Parathyroid adenoma (tissue), 2 donors: ENCODE measurements at regions not wholly inside any gene's neighbourhood (a gene's known extent, or its start where the extent isn't known, plus 50 kb on each side); places are given as distances from the start of the nearest gene placed in this dataset.

Experiments used
- H2AFZ ChIP-seq: fragments of 300-600 bp; sonication (generic); one replicate; pipeline ENCODE4 v1.7.0; 2017; ENCODE audit warnings: antibody characterized with exemption, mild to moderate bottlenecking
- H3K27ac ChIP-seq: fragments of 300-600 bp; sonication (generic); one replicate; pipeline ENCODE4 v1.7.0; 2017
- H3K27me3 ChIP-seq: fragments of 300-600 bp; sonication (generic); one replicate; pipeline ENCODE4 v1.7.0; 2017; ENCODE audit warnings: low read length; ENCODE audit not compliant: control insufficient read depth, insufficient read depth
- H3K36me3 ChIP-seq: fragments of 300-600 bp; sonication (generic); one replicate; pipeline ENCODE4 v1.7.0; 2017; ENCODE audit warnings: low read length; ENCODE audit not compliant: control insufficient read depth, insufficient read depth
- H3K4me1 ChIP-seq: fragments of 300-600 bp; sonication (generic); one replicate; pipeline ENCODE4 v1.7.0; 2017; ENCODE audit warnings: control low read depth
- H3K4me2 ChIP-seq: fragments of 300-600 bp; sonication (generic); one replicate; pipeline ENCODE4 v1.7.0; 2017; ENCODE audit warnings: low read length
- H3K4me3 ChIP-seq: fragments of 300-600 bp; sonication (generic); one replicate; pipeline ENCODE4 v1.7.0; 2017; ENCODE audit warnings: low read depth, low read length
- H3K79me2 ChIP-seq: fragments of 300-600 bp; sonication (generic); one replicate; pipeline ENCODE4 v1.7.0; 2017; ENCODE audit warnings: control low read depth
- H3K9ac ChIP-seq: fragments of 300-600 bp; sonication (generic); one replicate; pipeline ENCODE4 v1.7.0; 2017; ENCODE audit warnings: mild to moderate bottlenecking
- H3K9me3 ChIP-seq: fragments of 300-600 bp; sonication (generic); one replicate; pipeline ENCODE4 v1.7.0; 2017; ENCODE audit warnings: low read length; ENCODE audit not compliant: control insufficient read depth
- TF ChIP-seq, protein P1 (sequence below): fragments of 300-600 bp; sonication (generic); IDR thresholded peaks from one replicate; pipeline ENCODE4 v1.7.0; 2017; ENCODE audit warnings: antibody characterized with exemption, mild to moderate bottlenecking
- donor health status: primary hyperparathyroidism.

DNA sequence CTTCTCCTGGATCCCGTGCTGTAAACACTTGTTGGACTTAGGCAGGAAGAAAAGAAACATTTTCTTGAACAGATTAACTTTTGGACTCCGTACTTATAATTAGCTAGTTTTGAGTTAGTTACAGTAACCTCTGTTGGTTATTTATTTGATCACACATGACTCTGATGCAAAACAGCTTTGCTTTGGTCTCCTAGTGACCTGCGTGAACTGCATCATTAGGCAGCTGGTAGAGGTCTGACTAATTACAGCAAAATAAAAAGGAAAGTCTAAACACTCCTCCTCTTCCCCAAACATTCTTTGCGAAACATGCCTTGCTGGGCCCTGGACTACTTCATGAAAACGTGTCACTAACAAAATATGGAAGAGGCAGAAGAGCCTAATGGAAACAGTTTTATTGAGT lies 61.1 kb upstream of the ZFP64 start:
- no peak overlapping the region for H3K4me2 ChIP-seq
- H3K36me3 ChIP-seq, result no peaks in the 10 kb centered on the region
- H3K4me3 ChIP-seq, result no peak overlapping the region
- no peaks in the 10 kb centered on the region for H3K79me2 ChIP-seq
- H3K4me1 ChIP-seq, result no peaks in the 10 kb centered on the region
- no peak overlapping the region for H2AFZ ChIP-seq
- no peak overlapping the region for H3K9ac ChIP-seq
- no peaks in the 10 kb centered on the region for H3K9me3 ChIP-seq
- TF ChIP-seq, protein P1, sequence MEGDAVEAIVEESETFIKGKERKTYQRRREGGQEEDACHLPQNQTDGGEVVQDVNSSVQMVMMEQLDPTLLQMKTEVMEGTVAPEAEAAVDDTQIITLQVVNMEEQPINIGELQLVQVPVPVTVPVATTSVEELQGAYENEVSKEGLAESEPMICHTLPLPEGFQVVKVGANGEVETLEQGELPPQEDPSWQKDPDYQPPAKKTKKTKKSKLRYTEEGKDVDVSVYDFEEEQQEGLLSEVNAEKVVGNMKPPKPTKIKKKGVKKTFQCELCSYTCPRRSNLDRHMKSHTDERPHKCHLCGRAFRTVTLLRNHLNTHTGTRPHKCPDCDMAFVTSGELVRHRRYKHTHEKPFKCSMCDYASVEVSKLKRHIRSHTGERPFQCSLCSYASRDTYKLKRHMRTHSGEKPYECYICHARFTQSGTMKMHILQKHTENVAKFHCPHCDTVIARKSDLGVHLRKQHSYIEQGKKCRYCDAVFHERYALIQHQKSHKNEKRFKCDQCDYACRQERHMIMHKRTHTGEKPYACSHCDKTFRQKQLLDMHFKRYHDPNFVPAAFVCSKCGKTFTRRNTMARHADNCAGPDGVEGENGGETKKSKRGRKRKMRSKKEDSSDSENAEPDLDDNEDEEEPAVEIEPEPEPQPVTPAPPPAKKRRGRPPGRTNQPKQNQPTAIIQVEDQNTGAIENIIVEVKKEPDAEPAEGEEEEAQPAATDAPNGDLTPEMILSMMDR, result no peak
- H3K27ac ChIP-seq, result no peak overlapping the region
- H3K27me3 ChIP-seq, result no peaks in the 10 kb centered on the region

DNA sequence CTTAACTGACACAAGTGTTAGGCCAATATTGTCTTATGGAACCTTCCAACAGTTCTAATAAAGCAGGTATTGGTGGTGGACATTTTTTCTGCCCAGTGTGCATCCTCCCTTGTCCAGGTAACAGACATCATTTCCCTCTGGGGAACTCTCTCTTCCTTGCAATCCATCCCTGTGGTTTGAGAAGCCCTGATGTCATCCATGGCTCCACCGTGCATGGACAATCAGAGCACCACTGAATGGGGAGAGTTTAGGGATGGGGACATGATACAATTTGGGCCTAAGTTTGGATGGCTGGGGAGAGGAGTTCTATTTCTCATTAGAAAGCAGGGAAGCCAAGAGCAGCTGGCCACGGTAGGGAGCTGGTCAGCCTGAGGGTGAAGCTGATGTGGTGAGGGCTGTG lies 60.2 kb upstream of the ZFP64 start:
- TF ChIP-seq, protein P1, result no peak
- H3K27ac ChIP-seq, result no peak overlapping the region
- H3K4me1 ChIP-seq, result no peaks in the 10 kb centered on the region
- H3K9ac ChIP-seq, result no peak overlapping the region
- no peaks in the 10 kb centered on the region for H3K36me3 ChIP-seq
- no peaks in the 10 kb centered on the region for H3K9me3 ChIP-seq
- no peak overlapping the region for H3K4me3 ChIP-seq
- H3K4me2 ChIP-seq, result no peak overlapping the region
- no peaks in the 10 kb centered on the region for H3K27me3 ChIP-seq
- H2AFZ ChIP-seq, result no peak overlapping the region
- no peaks in the 10 kb centered on the region for H3K79me2 ChIP-seq

DNA sequence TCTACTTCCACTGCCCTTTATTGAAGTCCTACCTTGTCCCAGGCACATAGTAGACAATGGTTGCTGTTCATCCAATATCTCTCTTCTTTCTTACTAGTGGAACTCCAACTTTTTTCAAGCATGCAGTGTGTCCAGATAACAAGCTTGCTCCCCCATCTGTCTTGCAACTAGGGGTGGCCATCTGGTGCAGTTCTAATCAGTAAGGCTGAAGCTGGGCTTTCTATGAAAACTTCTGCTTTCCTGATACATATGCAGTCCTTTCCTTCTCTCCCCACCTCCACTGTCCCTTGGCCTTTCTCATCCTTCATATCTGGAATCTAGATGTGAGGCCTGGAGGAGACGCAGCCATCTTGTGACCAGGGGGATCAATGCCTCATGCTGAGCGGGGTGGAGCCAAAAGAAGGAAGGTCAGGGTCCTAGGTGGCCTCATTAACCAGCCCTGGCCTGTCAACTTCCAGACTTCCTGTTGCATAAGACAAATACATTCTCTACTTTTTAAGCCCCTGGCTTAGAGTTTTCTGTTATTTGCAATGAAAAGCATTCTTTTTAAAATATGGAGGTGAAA lies 59.6 kb upstream of the ZFP64 start:
- Histone ChIP-seq H3K36me3 (no peaks in the 10 kb centered on the region), H3K4me1 (no peaks in the 10 kb centered on the region), H3K27me3 (no peaks in the 10 kb centered on the region), H3K9me3 (no peaks in the 10 kb centered on the region), H2AFZ (no peak overlapping the region), H3K9ac (no peak overlapping the region), H3K79me2 (no peaks in the 10 kb centered on the region), H3K4me2 (no peak overlapping the region), H3K27ac (no peak overlapping the region), H3K4me3 (no peak overlapping the region)
- TF ChIP-seq, protein P1, result no peak

DNA sequence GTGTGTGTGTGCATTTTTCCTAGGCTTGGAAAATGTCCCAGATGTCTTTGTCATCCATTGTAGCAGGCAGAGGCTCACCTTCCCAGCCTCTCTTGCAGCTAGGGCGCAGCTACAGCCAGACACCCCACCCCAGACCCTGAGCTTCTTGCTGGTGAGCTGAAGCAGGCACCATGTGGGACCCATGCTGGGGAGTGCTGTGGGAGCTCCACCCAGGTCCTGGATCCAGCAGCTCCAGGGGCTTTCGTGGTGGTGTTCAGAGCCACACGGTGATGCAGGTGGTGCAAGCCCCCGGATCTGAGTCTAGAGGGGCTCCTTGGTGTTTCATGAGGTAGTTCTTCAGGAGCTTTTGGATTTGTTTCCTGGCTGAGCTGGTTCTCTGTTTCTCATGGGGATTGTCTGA lies 56.0 kb upstream of the ZFP64 start:
- no peaks in the 10 kb centered on the region for H3K36me3 ChIP-seq
- H3K9ac ChIP-seq, result no peak overlapping the region
- H2AFZ ChIP-seq, result no peak overlapping the region
- H3K9me3 ChIP-seq, result no peaks in the 10 kb centered on the region
- no peaks in the 10 kb centered on the region for H3K27me3 ChIP-seq
- no peak overlapping the region for H3K27ac ChIP-seq
- TF ChIP-seq, protein P1, result no peak
- H3K79me2 ChIP-seq, result no peaks in the 10 kb centered on the region
- H3K4me2 ChIP-seq, result no peak overlapping the region
- H3K4me1 ChIP-seq, result no peaks in the 10 kb centered on the region
- H3K4me3 ChIP-seq, result no peak overlapping the region

DNA sequence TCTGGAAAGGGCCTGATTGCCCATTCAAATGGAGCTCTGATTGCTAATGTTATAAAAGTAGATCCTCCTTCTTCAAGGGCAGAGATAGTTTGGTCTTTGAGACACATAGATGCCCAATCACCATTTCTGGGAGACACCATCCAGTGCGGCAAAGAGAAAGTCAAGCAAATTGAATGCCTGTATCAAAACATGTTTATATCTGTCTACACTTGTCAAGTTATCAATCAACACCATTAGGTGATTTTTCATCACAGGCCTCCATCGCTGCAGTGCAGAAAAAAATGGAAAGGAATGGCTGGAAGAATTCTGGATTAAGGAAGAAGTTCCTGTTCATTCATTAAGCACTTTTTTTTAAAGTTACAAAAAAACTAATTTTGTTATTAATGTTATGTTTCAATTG lies 54.8 kb upstream of the ZFP64 start:
- Histone ChIP-seq H3K79me2 (no peaks in the 10 kb centered on the region), H3K4me3 (no peak overlapping the region), H3K36me3 (no peaks in the 10 kb centered on the region), H3K4me1 (no peaks in the 10 kb centered on the region), H3K27ac (no peak overlapping the region), H3K27me3 (no peaks in the 10 kb centered on the region), H3K4me2 (no peak overlapping the region), H2AFZ (no peak overlapping the region), H3K9me3 (no peaks in the 10 kb centered on the region), H3K9ac (no peak overlapping the region)
- TF ChIP-seq, protein P1, result no peak
